22Rv1 (cell line): ENCODE measurements at regions not wholly inside any gene's neighbourhood (a gene's known extent, or its start where the extent isn't known, plus 50 kb on each side); places are given as distances from the start of the nearest gene placed in this dataset.

Experiments
- ZFX ChIP-seq: fragments of 450-650 bp; IDR thresholded peaks from 2 replicates; pipeline ENCODE4 v1.6.1; 2017; ENCODE audit warnings: antibody characterized with exemption, borderline replicate concordance
- TF ChIP-seq, protein P1 (sequence below): fragments of 450-650 bp; IDR thresholded peaks from 2 replicates; pipeline ENCODE4 v1.5.1; 2017; ENCODE audit warnings: mild to moderate bottlenecking

GRCh38 chr17:73888862-73889261, 244.6 kb upstream of the SDK2 start:
- TF ChIP-seq, protein P1, sequence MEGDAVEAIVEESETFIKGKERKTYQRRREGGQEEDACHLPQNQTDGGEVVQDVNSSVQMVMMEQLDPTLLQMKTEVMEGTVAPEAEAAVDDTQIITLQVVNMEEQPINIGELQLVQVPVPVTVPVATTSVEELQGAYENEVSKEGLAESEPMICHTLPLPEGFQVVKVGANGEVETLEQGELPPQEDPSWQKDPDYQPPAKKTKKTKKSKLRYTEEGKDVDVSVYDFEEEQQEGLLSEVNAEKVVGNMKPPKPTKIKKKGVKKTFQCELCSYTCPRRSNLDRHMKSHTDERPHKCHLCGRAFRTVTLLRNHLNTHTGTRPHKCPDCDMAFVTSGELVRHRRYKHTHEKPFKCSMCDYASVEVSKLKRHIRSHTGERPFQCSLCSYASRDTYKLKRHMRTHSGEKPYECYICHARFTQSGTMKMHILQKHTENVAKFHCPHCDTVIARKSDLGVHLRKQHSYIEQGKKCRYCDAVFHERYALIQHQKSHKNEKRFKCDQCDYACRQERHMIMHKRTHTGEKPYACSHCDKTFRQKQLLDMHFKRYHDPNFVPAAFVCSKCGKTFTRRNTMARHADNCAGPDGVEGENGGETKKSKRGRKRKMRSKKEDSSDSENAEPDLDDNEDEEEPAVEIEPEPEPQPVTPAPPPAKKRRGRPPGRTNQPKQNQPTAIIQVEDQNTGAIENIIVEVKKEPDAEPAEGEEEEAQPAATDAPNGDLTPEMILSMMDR, result no peak
- TF ChIP-seq ZFX, result no peak
